Prostate gland (tissue), 2 donors: ENCODE measurements at regions not wholly inside any gene's neighbourhood (a gene's known extent, or its start where the extent isn't known, plus 50 kb on each side); places are given as distances from the start of the nearest gene placed in this dataset.

Experiments
- POLR2A ChIP-seq: fragments of 450-650 bp; IDR thresholded peaks from one replicate; pipeline ENCODE4 v1.6.1; 2016; ENCODE audit warnings: antibody characterized with exemption, mild to moderate bottlenecking
- POLR2AphosphoS5 ChIP-seq: sonication (generic); formaldehyde crosslinking; IDR thresholded peaks from one replicate; pipeline ENCODE4 v1.6.1; 2017; ENCODE audit warnings: antibody characterized with exemption
- TF ChIP-seq, protein P1 (sequence below), 4 experiments: fragments of 200-600 bp in 2 of 4; fragments of 450-650 bp in 2 of 4; sonication (generic) in 2 of 4; IDR thresholded peaks; 1 replicate in 3 of 4; 2 replicates in 1 of 4; pipeline ENCODE4 v1.5.1; 2016 to 2019; ENCODE audit warnings: antibody characterized with exemption in 4 of 4, mild to moderate bottlenecking in 2 of 4, moderate library complexity in 2 of 4

DNA sequence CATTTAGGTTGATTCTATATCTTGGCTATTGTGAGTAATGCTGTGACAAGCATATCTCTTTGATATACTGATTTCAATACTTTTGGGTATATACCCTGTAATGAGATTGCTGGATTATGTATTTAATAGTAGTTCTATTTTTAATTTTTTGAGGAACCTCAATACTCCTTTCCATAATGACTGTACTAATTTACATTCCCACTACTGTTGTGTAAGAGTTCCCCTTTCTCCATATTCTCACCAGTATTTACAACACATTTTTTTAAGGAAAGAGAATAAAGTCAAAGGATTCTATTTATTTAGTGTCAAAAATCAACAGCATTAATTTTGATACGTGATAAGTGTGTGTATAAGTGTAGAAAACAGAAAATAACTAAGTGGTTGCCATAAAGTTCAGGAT lies 356.4 kb upstream of the EDIL3 start:
- TF ChIP-seq POLR2A (no peak), POLR2AphosphoS5 (no peak)
- TF ChIP-seq, protein P1, sequence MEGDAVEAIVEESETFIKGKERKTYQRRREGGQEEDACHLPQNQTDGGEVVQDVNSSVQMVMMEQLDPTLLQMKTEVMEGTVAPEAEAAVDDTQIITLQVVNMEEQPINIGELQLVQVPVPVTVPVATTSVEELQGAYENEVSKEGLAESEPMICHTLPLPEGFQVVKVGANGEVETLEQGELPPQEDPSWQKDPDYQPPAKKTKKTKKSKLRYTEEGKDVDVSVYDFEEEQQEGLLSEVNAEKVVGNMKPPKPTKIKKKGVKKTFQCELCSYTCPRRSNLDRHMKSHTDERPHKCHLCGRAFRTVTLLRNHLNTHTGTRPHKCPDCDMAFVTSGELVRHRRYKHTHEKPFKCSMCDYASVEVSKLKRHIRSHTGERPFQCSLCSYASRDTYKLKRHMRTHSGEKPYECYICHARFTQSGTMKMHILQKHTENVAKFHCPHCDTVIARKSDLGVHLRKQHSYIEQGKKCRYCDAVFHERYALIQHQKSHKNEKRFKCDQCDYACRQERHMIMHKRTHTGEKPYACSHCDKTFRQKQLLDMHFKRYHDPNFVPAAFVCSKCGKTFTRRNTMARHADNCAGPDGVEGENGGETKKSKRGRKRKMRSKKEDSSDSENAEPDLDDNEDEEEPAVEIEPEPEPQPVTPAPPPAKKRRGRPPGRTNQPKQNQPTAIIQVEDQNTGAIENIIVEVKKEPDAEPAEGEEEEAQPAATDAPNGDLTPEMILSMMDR (IDR thresholded peaks at IDR 0.05) = no peak
